ENCODE measurements at regions not wholly inside any gene's neighbourhood (a gene's known extent, or its start where the extent isn't known, plus 50 kb on each side); places are given as distances from the start of the nearest gene placed in this dataset.

DNA sequence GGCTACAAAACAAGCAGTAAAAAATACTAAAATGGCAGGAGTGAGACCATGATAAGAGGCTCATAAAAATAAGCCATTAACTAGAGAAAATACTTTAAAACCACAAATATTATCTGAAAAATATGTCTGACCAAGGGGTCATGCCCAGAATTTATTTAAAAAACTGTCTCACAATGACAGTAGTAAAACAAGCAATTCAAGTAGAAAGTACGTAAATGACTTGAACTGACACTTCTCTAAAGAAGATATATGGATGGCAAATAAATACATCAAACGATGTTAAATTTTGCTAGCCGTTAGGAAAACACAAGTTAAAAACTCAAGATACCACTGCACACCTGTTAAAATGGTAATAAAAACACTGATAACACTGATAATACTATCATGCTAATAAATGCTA, 353.9 kb upstream of the GRAMD2B start:
- H3K4me3 ChIP-seq (ENCODE audit: low read depth, poor library complexity, severe bottlenecking) = no peak overlapping the region
- DNase-seq (ENCODE audit: low spot score in 2 of 2) = no peak
- intact Hi-C loops (cut with DNase I; ENCODE audit: low total_unique reads) = no loop called here
- 66 to 70% methylated on average over 3 of the region's 3 CpGs for WGBS, 2 donors
- TF ChIP-seq POLR2A (IDR thresholded peaks at IDR 0.05) = no peak
- no peak for TF ChIP-seq CTCF (IDR thresholded peaks at IDR 0.05)

GRCh38 chr5:126070481-126070880, 352.7 kb upstream of the GRAMD2B start:
- WGBS, 2 donors = 68 to 91% methylated on average over 2 of the region's 2 CpGs
- H3K4me3 ChIP-seq (ENCODE audit: low read depth, poor library complexity, severe bottlenecking) = no peak overlapping the region
- DNase-seq (ENCODE audit: low spot score in 2 of 2) = no peak
- TF ChIP-seq CTCF (IDR thresholded peaks at IDR 0.05) (no peak), POLR2A (IDR thresholded peaks at IDR 0.05) (no peak)
- intact Hi-C loops (cut with DNase I; ENCODE audit: low total_unique reads) = no loop called here

DNA sequence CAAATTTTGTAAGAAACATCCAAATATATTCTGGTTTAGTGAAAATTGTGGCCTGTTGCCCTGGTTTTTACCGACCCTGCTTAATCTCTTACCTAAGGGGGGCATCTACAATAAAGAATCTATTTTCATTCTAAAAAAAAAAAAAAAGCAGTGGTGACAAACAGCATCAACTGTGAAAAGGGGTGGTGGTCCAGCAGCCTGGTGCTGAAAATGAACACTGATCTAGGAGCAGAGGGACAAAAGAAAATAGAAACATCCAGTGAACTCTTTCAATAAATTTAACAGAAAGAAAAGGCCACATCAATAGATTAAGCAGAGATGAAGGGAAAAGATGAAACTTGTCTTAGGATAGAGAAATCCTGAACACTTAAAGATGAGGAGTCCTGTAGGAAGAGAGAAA, 348.7 kb upstream of the GRAMD2B start:
- H3K4me3 ChIP-seq (ENCODE audit: low read depth, poor library complexity, severe bottlenecking) = no peak overlapping the region
- no peak for DNase-seq (ENCODE audit: low spot score in 2 of 2)
- WGBS, 2 donors = 85 to 97% methylated on average over 1 of the region's 1 CpG
- intact Hi-C loops (cut with DNase I; ENCODE audit: low total_unique reads) = no loop called here
- TF ChIP-seq CTCF (IDR thresholded peaks at IDR 0.05) = no peak
- TF ChIP-seq POLR2A (IDR thresholded peaks at IDR 0.05) = no peak

DNA sequence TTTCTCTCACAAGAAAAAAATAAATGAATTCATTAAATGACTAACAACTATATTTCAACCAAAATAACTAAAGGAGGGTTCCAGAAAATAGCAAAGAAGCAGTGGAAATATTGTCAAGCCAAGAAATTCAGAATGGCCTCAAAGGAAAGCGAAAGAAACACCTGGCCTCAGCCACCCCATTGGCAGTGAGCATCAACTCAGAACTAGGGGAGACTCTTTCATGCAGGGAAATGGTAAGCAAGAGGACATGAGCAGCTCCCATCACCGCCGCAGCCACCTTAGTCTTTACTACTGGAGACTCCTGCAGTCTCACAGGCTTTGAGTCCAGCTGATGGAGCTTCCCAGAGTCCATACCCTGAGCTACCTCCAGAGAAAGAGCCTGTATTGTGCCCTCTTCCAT, 343.9 kb upstream of the GRAMD2B start:
- no peak overlapping the region for H3K4me3 ChIP-seq (ENCODE audit: low read depth, poor library complexity, severe bottlenecking)
- 70 to 72% methylated on average over 3 of the region's 3 CpGs for WGBS, 2 donors
- no peak for TF ChIP-seq CTCF (IDR thresholded peaks at IDR 0.05)
- TF ChIP-seq POLR2A (IDR thresholded peaks at IDR 0.05) = no peak
- DNase-seq (ENCODE audit: low spot score in 2 of 2) = no peak
- intact Hi-C loops (cut with DNase I; ENCODE audit: low total_unique reads) = no loop called here

DNA sequence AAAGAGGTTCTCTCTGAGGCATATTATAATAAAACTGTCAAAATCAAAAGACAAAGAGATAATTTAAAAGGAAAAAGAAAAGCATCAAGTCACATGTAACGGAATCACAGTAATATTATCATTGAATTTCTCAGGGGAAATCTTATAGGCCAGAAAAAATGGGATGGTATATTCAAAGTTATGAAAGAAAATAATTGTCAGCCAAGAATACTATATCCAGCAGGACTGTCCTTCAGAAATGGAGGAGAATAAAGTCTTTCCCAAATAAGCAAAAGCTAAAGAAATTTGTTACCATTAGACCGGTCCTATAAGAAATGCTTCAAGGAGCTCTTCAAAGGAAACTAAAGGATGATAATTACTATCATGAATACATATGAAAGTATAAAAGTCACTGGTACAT, 342.0 kb upstream of the GRAMD2B start:
- intact Hi-C loops (cut with DNase I; ENCODE audit: low total_unique reads) = no loop called here
- no peak for DNase-seq (ENCODE audit: low spot score in 2 of 2)
- no peak overlapping the region for H3K4me3 ChIP-seq (ENCODE audit: low read depth, poor library complexity, severe bottlenecking)
- 93 to 94% methylated on average over 2 of the region's 2 CpGs for WGBS, 2 donors
- no peak for TF ChIP-seq CTCF (IDR thresholded peaks at IDR 0.05)
- TF ChIP-seq POLR2A (IDR thresholded peaks at IDR 0.05) = no peak

- WGBS, 2 donors = 56 to 64% methylated on average over 2 of the region's 2 CpGs
- TF ChIP-seq POLR2A (IDR thresholded peaks at IDR 0.05) (no peak), CTCF (IDR thresholded peaks at IDR 0.05) (no peak)
- no peak overlapping the region for H3K4me3 ChIP-seq (ENCODE audit: low read depth, poor library complexity, severe bottlenecking)
- DNase-seq (ENCODE audit: low spot score in 2 of 2) = no peak
- intact Hi-C loops (cut with DNase I; ENCODE audit: low total_unique reads) = no loop called here
Observed at GRCh38 chr5:126093041-126093440, 330.2 kb upstream of the GRAMD2B start.

Measured in lower leg skin (tissue), 4 donors.